Liver (tissue), 3 donors: ENCODE measurements at regions not wholly inside any gene's neighbourhood (a gene's known extent, or its start where the extent isn't known, plus 50 kb on each side); places are given as distances from the start of the nearest gene placed in this dataset.

Experiments
- CTCF ChIP-seq: fragments of 150-350 bp; IDR thresholded peaks from 2 replicates; pipeline ENCODE4 v1.5.1; 2017; ENCODE audit warnings: improper control_type of control experiment, low read depth, low read length; ENCODE audit not compliant: missing input control
- FOXA1 ChIP-seq: IDR thresholded peaks from 2 replicates; pipeline ENCODE4 v1.6.1; 2016; ENCODE audit warnings: antibody characterized with exemption
- HNF4A ChIP-seq, 2 donors: conservative IDR thresholded peaks; 2 replicates each; pipeline ENCODE4 v1.6.1; 2016; ENCODE audit warnings: antibody characterized with exemption in 2 of 2, mild to moderate bottlenecking in 2 of 2
- SP1 ChIP-seq: IDR thresholded peaks from 2 replicates; pipeline ENCODE4 v1.6.1; 2018; ENCODE audit warnings: antibody characterized with exemption, mild to moderate bottlenecking
- TF ChIP-seq, protein P1 (sequence below): IDR thresholded peaks from 2 replicates; pipeline ENCODE4 v1.6.1; 2016; ENCODE audit warnings: antibody characterized with exemption
- TF ChIP-seq, protein P2 (sequence below): IDR thresholded peaks from 2 replicates; pipeline ENCODE4 v1.6.1; 2016; ENCODE audit warnings: antibody characterized with exemption, mild to moderate bottlenecking
- TF ChIP-seq, protein P3 (sequence below): IDR thresholded peaks from 2 replicates; pipeline ENCODE4 v1.6.1; 2016; ENCODE audit warnings: antibody characterized with exemption
- donor health status: healthy.
- donor health status: healthy.

DNA sequence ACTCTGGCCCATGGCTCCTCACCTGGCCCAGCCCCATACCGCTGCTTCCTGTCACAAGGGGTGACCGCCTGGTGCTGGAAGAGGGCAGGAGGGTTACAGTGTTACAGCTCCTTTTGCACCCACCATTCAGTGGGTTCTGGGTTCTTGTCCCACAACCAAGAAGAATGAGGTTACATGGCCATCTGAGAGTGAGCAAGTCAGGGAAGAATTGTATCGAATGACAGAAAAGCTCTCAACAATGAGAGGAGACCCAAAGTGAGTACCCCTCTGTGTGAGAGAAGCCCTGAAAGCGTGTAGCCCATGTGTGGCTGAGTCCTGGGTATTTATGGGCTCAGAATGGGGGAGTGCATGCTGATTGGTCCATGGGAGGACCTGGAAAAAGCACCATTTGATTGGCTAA is 888.5 kb downstream of the ADGRL2 start:
- TF ChIP-seq, protein P1, sequence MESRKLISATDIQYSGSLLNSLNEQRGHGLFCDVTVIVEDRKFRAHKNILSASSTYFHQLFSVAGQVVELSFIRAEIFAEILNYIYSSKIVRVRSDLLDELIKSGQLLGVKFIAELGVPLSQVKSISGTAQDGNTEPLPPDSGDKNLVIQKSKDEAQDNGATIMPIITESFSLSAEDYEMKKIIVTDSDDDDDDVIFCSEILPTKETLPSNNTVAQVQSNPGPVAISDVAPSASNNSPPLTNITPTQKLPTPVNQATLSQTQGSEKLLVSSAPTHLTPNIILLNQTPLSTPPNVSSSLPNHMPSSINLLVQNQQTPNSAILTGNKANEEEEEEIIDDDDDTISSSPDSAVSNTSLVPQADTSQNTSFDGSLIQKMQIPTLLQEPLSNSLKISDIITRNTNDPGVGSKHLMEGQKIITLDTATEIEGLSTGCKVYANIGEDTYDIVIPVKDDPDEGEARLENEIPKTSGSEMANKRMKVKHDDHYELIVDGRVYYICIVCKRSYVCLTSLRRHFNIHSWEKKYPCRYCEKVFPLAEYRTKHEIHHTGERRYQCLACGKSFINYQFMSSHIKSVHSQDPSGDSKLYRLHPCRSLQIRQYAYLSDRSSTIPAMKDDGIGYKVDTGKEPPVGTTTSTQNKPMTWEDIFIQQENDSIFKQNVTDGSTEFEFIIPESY, result no peak
- TF ChIP-seq, protein P2, sequence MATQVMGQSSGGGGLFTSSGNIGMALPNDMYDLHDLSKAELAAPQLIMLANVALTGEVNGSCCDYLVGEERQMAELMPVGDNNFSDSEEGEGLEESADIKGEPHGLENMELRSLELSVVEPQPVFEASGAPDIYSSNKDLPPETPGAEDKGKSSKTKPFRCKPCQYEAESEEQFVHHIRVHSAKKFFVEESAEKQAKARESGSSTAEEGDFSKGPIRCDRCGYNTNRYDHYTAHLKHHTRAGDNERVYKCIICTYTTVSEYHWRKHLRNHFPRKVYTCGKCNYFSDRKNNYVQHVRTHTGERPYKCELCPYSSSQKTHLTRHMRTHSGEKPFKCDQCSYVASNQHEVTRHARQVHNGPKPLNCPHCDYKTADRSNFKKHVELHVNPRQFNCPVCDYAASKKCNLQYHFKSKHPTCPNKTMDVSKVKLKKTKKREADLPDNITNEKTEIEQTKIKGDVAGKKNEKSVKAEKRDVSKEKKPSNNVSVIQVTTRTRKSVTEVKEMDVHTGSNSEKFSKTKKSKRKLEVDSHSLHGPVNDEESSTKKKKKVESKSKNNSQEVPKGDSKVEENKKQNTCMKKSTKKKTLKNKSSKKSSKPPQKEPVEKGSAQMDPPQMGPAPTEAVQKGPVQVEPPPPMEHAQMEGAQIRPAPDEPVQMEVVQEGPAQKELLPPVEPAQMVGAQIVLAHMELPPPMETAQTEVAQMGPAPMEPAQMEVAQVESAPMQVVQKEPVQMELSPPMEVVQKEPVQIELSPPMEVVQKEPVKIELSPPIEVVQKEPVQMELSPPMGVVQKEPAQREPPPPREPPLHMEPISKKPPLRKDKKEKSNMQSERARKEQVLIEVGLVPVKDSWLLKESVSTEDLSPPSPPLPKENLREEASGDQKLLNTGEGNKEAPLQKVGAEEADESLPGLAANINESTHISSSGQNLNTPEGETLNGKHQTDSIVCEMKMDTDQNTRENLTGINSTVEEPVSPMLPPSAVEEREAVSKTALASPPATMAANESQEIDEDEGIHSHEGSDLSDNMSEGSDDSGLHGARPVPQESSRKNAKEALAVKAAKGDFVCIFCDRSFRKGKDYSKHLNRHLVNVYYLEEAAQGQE, result no peak
- TF ChIP-seq FOXA1 (no peak), CTCF (no peak), SP1 (no peak), HNF4A (conservative IDR thresholded peaks at IDR 0.05) (no peak)
- TF ChIP-seq, protein P3, sequence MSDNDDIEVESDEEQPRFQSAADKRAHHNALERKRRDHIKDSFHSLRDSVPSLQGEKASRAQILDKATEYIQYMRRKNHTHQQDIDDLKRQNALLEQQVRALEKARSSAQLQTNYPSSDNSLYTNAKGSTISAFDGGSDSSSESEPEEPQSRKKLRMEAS, result no peak
